ELR (cell line): ENCODE measurements at regions not wholly inside any gene's neighbourhood (a gene's known extent, or its start where the extent isn't known, plus 50 kb on each side); places are given as distances from the start of the nearest gene placed in this dataset.

Source experiments
- DNase-seq: peaks from one replicate; pipeline ENCODE4 v3.0.0-alpha.2; 2015; ENCODE audit warnings: low read depth

GRCh38 chr7:123401295-123401694, 133.1 kb downstream of the IQUB start:
- no peak for DNase-seq

- no peak for DNase-seq
Measured at GRCh38 chr7:123400196-123400595, 134.2 kb downstream of the IQUB start.

DNA sequence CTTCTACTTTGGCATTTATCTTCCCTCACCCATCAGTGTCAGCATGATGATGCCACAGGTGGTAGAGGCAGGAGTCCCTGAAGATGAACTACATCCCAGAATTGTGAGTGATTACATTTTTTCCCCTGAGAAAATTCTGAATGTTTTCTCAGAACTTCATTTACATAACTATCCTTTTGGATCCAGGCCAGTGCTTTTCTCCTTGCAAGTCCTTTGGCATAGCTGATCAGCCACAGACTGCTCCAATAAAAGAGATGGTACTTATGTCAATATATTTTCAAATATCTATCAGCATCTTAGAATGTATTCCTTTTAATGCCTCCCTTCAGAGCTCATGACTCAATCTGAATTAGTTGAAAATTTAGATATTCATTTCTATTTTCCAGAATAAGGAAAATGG, 135.5 kb downstream of the IQUB start:
- no peak for DNase-seq

- DNase-seq: no peak
Measured at GRCh38 chr7:123397746-123398338, 136.6 kb downstream of the IQUB start.

- no peak for DNase-seq
Measured at GRCh38 chr7:123393623-123394022, 140.8 kb downstream of the IQUB start.

GRCh38 chr7:123372368-123372767, 162.0 kb downstream of the IQUB start:
- DNase-seq: no peak

DNA sequence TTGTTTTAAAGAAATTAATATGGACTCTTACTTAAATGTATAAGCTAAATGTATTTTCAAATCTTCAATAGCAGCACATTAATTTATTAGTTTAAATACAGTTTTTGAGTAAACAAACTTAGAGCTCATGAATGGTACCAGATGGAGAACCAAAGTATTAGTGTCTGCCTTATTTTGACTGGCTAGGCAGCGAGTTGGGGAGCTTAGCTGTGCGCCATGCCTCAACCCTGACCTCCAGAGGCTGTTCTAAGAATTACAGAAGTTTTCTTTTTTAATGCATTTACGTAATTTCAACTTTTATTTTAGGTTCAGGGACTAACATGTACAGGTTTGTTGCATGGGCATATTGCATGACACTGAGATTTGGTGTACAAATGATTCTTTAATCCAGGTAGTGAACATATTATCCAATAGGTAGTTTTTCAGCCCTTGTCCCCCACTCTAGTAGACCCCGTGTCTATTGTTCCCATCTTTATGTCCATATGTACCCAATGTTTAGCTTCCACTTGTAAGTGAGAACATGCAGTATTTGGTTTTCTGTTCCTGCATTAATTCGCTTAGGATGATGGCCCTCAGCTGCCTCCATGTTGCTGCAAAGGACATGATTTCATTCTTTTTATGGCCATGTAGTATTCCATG, 166.8 kb downstream of the IQUB start:
- peak; percentile 33 for DNase-seq

GRCh38 chr7:123367031-123367430, 167.3 kb upstream of the SLC13A1 start:
- DNase-seq: no peak

GRCh38 chr7:123366626-123367025, 166.9 kb upstream of the SLC13A1 start:
- no peak for DNase-seq

- no peak for DNase-seq
Measured at GRCh38 chr7:123360631-123361030, 160.9 kb upstream of the SLC13A1 start.

DNA sequence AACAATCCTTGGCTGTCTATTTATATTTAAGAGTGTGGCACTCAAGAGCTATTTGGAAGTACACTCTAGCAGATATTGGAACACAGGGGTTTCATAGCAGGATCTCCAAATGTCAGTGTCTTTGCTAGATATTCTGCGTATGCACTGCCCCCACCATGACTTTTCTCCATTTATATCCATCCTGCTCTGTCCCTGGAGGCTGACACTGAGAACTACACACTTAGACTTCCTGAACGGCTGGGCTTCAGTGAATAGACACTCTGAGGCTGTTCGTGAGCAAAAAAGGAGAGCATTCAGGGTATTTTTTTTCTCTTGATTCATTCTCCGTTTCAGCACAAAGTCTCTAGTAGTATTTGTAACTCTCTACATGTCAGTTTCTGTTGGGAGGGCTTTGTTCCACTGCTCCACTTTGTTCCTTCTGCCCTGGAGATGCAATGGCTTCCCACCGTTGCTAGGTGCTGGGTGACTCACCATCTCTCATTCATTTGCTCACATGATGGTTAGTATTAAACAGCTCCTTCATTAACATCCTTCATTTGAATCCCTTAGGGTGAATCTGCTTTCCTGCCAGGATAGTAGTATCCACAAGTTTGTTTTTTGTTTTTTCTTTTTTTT, 155.9 kb upstream of the SLC13A1 start:
- DNase-seq: peak; percentile 11

DNA sequence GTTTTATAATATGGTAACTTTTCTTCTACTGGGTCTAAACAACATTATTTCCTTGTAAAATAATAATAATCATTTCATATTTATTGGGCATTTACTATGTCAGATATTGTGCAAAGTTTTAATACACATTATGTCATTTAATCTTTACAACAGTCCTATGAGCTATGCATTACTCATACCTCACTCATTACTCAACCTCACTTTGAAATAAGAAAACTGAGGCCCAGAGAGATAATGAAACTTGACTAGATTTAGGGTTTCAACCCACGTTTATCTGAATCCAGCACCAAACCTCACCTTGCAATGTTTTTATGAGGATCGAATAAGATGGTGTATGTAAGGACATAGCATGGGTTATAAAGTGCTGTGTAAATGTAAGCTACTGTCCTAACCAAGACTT, 153.2 kb upstream of the SLC13A1 start:
- peak; percentile 12 for DNase-seq

GRCh38 chr7:123351516-123352505, 152.0 kb upstream of the SLC13A1 start:
- no peak for DNase-seq

- no peak for DNase-seq
Measured at GRCh38 chr7:123351027-123351426, 151.3 kb upstream of the SLC13A1 start.

DNA sequence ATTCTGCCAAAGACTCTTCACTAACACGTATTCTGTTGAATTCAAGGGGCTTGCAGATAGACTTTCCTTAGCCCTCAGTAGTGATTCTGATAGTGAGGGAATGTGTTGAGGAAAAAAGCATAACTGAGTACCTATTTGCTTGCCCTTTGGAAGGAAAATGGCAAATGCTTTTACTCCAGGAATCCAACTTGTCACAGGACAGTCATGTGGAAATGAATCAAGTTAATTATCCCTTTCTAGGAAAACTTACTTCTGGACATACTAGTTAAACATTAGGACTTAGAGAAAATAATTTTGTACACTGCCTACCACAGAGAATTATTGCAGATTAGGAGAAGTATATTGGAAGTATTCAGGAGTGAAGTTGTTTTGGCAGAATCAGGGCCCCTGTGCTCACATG, 148.9 kb upstream of the SLC13A1 start:
- no peak for DNase-seq

- DNase-seq: no peak
Measured at GRCh38 chr7:123346766-123347165, 147.0 kb upstream of the SLC13A1 start.

GRCh38 chr7:123343611-123344010, 143.8 kb upstream of the SLC13A1 start:
- no peak for DNase-seq

DNA sequence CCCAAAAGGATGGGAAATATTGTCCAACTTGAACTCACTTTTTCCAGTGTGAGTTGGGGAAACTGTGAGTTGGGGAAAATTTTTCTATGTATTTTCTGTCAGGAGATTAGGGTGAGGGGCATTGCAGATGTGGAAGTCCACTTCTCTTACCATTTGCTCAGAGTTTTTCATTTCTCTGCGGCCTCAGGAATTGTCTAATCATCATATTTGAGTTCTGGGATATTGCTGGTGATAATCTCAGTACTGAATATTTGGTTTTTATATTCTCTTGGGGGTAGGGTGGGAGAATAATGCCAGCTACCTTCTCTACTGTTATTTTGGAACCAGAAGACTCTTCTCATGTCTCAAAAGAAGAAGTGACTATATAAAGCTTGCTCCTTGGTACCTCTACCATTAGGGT, 141.3 kb upstream of the SLC13A1 start:
- DNase-seq: no peak

DNA sequence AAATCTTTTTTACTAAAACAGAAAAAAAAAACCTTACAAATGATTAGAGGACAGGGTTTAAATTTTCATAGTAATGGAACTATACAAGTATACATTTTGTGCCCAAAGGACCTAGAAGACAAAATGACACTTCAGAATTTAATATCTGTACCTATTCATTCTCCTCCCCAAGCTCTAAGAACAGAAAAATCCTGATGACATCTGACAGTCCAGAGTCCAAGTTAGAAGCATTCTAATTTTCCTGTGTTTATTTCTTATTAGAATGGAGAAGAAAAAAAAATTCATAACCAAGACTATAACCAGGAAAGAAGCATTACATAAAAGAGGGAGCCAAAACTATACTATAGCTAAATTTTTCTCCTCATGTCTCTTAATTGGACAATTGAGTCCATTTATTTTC, 138.9 kb upstream of the SLC13A1 start:
- DNase-seq: no peak

DNA sequence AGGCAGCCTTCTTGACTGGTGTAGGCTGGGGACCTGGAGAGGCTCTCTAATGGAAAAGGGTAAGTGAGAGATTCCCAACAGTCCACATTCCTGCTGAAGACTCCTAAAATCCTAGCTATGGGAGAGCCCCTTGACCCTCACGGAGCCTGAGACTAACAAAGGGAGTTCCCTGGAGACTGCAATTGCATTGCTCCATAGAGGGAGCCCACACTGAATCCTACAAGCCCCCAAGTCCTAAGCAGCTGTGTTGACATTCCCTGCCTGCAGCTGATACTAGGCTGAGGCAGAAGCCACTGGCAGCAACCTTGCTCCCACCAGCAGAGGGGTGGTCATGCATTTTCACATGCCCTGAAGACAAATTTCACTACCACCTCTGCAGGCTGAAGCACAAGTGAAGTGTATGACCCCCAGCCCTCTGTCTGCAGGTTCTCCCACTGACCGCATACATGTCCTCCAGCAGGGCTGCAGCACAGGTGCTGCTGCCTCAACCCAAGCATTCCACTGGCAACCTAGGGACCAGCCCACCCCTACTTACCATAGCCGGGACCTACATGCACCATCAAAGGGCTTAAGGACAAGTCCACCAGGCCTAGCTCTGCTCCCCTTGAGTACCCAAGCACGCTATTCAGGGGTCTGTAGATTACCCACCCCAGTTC, 130.3 kb upstream of the SLC13A1 start:
- DNase-seq: no peak

- DNase-seq: no peak
Measured at GRCh38 chr7:123327661-123328060, 127.9 kb upstream of the SLC13A1 start.

DNA sequence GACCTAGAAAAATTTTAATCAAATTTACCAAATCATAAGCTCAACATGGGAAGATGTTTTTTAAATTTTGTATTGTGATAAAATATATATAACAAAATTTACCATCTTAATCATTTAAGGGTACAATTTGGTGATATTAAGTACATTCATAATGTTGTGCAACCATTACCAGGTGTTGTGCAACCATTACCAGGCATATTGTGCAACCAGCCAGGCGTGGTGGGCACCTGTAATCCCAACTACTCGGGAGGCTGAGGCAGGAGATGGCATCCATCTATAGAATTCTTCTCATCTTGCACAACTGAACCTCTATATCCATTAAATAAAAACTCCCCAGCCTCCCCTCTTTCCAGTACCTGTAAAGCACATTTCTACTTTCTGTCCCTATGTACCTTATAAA, 124.5 kb upstream of the SLC13A1 start:
- no peak for DNase-seq
